ENCODE measurements at regions not wholly inside any gene's neighbourhood (a gene's known extent, or its start where the extent isn't known, plus 50 kb on each side); places are given as distances from the start of the nearest gene placed in this dataset.

DNA sequence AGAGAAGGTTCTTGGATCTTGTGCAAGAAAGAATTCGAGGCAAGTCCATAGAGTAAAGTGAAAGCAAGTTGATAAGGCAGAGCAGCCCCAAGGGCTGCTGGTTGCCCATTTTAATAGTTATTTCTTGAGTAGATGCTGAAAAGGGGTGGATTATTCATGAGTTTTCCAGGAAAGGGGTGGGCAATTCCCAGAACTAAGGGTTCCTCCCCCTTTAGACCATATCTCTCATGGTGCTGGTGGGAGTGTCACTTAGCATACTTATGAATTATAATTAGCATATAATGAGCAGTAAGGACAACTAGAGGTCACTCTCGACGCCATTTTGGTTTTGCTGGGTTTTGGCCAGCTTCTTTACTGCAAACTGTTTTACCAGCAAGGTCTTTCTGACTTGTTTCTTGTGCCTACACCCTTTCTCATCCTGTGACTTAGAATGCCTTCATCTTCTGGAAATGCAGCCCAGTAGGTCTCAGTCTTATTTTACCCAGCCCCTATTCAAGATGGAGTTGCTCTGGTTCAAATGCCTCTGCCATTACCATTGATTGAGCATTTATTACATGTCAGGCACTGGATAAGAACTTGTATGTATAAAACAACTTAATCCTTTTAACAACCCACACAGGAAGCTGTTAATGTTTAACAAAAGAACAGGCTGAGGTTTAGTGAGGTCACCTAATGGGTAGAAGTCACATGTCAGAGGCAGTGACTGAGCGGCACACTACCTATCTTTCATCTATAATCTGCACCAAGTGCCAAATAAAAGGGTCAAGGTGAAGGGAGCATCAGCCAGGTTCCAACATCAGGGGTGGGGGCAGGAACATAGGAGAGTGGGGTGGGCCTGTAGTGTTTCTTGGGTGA lies 250.9 kb downstream of the ICOS start:
- no peak for DNase-seq

DNA sequence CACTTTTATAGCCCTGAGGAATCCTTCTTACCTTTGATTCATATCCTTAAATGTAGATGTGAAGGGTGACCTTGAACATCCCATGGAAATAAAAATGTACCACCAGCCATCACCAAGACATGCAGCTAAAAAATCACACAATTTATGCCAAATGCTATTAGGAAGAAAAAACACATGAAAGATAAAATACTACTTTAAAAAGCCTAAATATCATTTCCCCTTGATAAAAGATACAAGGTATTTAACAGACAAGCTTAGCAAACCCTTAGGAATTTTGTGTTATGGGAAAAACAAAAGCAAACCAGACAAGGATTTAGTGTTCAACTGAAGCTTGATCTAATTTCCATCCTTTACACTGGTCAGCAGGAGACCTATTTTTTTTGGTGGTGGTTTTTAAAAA lies 255.0 kb downstream of the ICOS start:
- no peak for DNase-seq

DNA sequence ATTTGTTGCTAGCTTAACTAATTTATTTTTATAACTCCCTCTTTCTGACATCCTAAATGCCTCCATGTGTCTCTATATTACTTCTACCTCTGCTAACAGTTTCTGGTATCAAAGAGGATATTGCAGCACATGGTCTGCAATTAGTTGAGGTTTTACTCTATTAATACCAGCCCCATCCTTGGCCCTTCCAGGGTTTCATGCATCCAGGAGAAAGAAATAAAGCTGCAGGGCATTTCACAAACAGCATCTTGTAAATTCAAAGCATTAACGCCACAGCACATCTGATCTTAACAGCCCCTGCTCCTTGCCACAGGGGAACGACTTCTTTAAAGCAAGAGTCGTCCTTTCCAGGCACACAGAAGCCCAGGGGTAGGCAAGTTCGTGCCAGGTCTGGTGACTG lies 258.9 kb downstream of the ICOS start:
- DNase-seq: no peak

DNA sequence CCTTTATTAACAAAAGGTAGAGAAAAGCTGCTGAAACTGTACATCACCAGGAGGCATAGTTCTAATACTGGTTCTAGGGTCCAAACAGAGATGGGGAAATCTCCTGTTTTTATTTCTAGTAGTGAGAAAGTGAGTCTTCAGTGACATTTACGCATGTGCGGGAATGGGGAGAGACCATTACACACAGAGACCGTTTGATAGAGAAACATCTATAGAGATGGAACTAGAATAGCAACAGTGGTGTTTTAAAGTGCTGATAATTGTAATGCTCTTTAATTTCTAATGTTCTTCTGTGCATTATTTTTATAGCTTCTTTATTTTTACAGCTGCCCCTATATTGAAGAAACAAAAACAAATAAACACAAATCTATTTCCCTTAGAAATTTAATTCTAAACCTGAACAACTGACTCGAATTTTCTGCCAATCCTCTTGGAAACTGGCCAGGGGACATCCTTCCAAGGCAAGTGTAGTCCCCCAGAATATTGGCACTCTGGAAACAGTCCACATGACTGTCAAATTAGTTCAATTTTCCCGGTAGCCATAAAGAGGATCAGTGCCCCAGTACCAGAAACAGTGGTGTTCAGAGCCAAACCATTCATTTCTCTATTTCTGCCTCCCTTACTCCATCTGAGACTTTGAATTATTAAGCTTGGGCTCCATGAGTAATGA lies 260.9 kb downstream of the ICOS start:
- no peak for DNase-seq

DNA sequence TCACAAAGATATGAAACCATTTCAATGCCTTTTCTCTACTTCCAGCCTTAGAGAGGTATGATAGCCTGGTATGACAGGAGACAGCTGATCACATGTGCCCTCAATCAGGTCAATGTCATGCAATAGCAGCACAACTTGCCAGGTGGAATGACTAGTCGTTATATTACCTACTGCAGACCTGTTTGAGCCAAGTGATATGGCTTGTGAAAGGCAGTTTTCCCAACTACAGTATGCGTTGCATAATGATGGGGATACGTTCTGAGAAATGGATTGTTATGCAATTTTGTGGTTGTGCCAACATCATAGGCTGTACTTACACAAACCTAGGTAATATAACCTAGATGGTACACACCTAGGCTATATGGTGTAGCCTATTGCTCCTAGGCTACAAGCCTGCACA lies 262.8 kb downstream of the ICOS start:
- DNase-seq: no peak

DNA sequence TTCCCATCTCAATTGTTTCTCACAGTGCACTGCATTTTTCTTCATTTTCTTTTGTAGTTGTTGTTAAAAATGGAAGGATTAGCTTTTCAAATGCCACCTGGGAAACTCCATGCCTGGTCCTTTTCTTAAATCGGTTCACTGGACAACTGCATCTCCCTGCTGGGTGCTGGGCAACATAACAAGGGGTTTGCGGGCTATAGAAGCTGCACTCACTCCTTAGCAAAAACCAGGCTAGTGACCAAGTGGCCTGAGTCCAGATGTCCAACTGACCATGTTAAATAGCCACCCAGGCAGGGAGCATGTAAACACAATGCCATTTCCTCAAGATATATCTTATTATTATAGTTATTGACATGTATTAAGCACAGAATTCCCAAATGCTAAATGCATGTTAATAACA lies 264.9 kb downstream of the ICOS start:
- DNase-seq: no peak

DNA sequence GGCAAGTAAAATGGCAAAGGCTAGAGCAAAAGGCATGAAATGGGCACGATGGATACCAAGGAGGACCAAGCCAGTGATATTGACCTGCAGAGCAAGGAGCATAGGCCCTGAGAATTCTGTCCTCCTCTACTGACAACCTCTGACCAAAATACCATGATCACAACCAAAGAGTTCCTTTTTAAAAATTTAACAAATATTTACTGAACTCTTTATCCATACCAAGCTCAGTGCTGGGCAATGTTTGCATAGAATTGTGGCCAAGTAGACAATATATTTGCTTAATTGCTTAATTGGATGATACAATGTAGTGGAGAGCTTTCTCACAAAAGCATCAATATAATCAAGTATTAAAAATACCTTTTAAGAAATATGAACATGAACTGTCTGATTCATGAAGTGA lies 265.7 kb downstream of the ICOS start:
- no peak for DNase-seq

DNA sequence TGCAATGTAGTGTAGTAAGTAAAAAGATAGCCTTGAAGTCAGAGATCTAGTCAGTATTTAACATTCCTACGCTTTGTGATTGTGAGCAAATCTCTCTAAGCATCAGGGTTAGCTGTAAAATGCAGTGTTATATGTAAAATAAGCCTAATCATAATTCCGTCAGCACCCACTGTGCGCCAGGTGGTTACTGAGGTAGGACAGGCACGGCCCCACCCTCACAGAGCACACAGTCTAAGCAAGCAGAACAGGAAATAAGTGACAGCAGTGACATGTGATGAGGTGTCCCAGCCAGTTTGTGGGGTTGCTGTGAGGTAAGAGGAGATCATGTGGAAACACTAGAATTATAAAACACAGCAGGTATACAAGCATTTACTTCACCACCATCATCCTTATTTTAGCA lies 267.1 kb downstream of the ICOS start:
- DNase-seq: no peak

DNA sequence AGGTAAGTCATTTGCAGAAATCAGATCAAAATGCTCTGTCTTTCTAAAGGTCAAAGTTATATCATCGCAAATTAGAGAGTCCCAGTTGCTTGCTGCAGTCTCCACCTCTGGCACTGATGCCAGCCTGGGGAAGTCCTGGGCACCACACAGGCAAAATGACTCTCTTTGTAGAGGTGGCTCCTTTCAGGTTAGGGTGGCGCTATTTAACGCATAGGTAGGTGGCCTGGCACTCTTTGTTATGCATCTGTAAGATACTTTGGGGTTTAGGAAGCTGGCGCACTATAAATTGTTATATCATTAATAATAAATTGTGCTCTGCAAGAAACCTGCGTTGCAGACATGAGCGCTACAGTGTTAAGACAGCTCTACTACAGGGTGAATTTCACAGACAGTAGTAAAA lies 268.5 kb downstream of the ICOS start:
- no peak for DNase-seq

DNA sequence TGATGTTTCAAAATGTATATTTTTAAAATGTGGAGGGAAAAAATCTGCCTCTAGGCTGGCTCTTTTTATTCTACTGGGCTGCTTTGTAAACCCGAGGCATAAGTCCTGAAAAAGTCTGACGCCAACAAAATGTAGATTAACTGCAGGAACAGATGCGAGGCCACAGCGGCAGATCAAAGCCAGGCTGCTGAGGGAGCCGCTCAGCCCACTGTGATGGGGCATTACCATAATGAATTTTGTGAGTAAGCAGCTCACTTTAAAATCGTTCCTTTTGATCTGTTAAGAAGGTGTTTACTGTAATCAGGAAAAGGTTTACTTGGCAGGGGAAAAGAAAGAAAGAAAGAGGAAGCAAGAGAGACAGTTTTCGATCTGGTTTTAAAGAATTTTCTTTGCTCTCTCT lies 269.0 kb downstream of the ICOS start:
- DNase-seq: no peak

DNA sequence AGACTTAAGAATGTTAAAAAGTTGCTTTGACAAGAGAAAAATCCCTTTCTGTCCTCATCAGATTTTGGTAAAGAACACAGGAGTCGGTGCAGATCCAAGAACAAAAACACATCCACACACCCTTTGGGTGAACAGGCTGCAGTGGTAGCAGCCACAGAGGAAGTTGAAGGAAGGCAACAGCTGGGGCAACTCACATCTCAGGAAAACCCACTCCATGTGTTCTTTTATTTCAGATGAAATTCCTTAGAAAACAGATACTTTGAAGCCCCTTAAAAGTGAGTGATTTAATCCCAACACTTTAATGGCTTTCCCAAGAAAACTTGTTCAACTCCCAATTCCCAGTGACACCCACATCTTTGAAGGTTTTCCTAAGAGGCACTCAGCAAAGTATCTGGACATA lies 271.3 kb downstream of the ICOS start:
- no peak for DNase-seq

DNA sequence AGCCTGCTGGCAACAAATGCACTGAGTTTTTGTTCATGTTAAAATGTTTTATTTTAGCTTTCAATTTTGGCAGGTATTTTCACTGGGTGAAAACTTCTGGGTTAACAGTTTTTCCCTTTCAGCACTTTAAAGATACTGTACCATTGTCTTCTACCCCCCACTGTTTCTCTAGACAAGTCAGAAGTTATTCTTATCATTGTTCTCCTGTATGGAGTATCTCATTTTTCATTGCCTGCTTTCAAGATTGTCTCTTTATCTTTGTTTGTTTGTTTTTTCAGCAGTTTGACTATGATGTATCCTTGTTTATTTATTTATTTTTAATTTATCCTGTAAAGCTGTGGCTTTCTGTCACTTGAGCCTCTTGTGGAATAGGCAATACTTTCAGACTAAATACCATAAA lies 277.0 kb downstream of the ICOS start:
- no peak for DNase-seq

DNA sequence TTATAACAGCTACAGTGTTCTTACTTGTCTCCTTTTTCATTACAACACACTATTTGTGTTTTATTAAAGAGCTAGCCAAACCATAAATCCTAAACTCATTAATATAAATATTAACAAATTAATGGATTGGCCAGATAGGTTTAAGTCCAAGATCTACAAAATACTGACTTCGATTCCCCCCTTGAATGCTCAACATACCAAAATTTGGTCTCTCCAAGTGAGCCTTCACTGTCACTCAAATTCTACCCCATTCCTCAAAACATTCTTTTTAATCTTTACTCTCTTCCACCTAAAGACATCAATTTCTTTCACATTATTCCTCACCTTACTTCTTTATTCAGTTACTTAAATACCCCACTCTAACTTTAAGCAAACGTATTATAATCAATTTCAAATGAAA lies 281.5 kb downstream of the ICOS start:
- no peak for DNase-seq

DNA sequence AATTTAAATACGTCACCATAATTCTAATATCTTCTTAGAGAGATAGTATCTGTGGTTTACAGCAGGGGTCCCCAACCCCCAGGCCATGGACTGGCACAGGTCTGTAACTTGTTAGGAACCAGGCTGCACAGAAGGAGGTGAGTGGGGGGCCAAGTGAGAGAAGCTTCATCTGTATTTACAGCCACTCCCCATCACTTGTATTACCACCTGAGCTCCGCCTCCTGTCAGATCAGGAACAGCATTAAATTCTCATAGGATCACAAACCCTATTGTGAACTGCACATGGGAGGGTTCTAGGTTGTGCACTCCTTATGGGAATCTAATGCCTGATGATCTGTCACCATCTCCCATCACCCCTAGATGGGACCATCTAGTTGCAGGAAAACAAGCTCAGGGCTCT lies 282.6 kb downstream of the ICOS start:
- DNase-seq: no peak

DNA sequence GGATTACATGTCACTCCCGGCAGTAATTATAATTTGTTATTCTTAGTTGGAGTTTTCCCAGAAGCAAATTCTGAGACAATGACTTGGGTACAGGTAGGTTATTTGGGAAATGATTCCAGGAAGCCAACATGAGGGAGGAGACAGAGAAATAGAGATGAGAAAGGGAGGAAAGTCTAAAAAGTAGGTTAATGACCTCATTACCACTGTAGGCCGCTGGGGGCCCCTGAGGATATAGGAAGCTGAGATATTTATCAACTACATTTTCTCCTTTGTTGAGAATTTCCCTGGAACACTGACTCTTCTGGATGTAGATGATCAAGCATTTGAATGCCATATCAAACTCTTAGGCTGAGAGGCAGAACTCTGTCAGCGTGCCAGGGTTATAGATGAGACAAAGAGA lies 284.3 kb downstream of the ICOS start:
- no peak for DNase-seq

DNA sequence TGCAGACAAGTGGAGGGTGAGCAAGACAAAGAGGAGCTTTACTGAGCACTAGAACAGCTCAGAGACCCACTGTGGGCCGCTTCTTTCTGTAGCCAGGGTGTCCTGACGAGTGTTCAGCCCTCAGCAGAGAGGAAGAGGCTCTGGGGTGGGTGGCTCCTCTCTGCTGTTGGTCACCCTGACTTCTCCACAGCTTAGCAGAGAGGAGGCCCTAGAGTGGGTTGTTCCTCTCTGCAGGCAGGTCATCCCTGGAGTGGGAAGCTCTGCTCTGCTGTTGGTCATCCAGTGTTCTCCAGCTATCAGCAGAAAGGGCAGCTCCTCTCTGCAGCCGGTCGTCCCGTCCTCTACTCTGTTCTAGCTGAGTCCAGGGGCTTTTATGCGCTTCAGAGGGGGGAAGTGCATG lies 286.5 kb downstream of the ICOS start:
- no peak for DNase-seq

DNA sequence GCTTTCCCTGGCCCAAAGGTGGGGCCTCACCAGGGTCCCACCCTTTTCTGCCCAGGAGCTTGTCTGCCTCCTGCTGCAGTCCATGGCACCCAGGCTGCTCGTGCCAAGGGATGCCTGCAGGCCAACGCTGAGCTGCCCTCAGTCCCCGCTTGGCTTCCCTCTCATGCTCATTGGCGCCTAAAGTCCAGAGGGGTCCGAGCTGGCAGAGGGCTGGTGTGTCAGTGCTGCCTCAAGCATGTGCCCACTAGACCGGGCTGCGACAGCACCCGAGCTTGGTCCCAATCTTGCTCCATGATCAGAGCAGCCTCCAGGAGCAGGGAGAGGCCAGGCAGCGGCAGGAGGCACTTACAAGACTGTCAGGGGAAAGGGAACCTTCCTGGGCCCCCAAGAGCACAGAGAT lies 287.0 kb downstream of the ICOS start:
- DNase-seq: no peak

DNA sequence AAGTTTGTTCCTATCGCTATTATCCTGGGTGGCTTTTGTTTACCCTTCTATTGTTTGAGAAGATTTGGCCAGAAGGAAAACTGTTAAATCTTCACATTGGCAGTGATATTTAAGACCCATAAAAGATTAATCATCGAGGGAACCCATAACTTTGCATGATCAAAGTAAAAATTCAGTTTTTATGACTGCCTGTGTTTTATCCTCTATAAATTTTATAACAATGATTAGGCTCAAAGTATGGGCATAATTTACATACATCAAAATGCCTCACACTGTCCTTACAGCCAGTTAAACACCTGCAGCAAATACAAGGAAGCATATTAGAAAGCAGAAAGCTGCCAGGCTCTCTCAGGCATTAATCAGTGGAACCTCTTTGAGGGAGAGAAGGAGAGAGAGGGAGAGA lies 289.1 kb downstream of the ICOS start:
- no peak for DNase-seq

DNA sequence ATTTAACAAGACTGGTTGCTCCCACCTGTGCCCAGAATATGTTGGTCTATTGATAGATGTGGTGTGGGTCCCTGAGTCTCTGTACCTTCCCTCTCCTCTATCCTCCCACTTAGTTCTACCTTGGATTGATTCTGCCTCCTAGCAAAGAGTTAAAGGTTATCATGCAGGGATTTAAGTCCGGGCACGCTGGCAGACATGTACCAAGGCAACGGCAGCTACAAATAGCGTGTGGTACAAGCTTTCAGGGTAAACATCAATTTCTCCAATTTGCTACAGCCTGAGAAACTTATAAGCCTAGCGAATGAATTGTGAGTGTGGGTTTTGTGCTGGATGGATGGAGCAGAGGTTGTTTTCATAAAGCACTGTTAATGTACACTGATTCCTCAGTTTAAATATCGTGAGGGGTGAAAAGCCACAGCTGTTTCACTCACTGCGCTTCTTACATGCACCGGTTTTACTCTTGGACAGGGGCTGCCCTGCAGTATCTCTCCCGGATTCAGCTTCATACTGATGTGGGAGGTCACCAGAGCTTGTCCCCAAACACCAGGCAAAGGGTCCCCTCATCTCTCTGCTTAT lies 289.8 kb downstream of the ICOS start:
- DNase-seq: no peak

DNA sequence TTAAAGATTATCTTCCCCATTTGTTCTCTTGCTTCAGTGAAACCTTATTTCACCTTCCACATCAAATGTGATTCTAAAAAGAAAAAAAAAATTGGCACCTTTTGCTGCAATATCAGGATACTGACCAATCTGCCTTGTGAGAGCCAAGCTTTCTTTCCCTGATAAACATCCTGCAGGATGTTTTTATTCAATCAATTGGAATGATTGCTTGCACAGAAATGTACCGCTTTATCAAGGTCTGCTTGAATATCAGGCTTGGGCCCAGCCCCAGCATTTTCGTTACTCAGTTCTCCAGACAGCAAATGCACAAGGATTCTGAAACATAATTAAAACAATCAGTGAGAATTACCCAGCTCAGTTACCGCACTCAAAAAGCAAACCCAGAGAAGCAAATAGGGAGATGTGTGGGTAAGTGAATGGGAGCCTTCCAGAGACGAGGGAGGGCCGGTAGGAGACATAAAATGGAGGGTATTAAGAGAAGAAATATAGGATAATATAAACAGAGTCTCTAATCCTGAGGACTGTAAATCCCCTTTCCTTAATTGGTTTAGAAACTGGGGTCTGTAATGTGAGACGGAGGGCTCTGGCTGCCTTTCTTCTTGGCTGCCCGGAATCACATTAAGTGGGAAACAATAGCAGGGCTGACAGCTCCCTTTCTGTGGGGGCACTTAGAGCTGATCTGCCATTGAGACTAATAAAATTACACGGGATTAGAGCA lies 291.8 kb downstream of the ICOS start:
- no peak for DNase-seq

DNA sequence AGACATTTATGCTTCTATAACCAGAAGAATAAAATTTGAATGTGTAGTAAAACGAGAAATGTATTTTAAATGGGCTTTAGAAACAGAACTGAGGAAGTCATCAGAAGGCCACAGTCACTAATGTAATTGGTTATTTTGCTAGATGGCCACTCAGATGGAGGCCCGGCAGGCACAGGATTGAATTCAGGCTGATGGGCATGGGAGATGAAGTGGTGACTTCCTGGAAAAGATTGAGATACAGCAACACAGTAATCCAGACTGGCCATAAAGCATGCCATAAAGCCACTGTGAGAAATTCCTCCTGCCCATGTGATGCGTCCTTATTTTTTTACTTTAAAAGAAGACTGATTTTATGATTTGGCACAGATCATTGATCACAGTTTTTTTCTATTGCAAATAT lies 297.7 kb downstream of the ICOS start:
- no peak for DNase-seq

DNA sequence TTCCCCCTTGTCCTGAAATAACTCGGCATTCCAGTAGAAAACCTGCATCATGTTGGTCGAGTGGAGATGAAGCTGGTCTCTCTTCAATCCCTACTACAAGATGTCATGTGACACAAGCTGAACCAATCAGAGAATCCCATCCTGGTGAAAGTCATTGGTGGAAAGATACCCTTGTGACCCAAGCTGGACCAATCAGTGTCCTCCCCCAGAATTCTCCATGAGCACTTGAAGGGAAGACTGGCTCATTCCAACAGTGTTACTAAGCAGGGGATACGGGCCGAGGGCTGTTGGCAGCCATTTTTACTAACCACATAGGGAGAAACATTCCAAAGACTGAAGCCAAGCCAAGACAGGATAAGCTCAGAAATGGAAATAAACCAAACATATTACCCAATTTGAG lies 298.3 kb downstream of the ICOS start:
- DNase-seq: no peak

DNA sequence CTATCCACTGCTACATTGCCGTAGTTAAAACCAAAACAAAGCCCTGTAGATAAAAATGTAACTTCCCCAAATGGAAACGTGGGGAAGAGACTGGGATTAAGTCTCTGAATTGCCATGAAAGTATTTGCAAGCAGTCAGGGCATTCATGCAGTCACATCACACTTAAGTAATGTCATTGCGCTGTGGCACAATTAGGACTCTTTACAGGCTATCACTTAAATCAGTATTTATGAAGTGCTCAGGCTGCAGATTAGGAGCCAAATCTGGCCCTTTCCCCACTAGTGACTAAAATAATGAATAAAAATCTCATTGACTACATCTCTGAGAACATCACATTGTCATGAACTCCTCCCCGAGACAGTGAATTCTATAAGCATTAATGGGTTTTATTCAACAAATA lies 300.9 kb downstream of the ICOS start:
- no peak for DNase-seq

All from femur (tissue), 1 donor.